ENCODE measurements at regions not wholly inside any gene's neighbourhood (a gene's known extent, or its start where the extent isn't known, plus 50 kb on each side); places are given as distances from the start of the nearest gene placed in this dataset.

GRCh38 chr15:59917504-59918157 lies 86.5 kb upstream of the FOXB1 start:
- TF ChIP-seq POLR2A (IDR thresholded peaks at IDR 0.05) (no peak), CTCF (IDR thresholded peaks at IDR 0.05) (peak in 1 of 4 experiments; percentile 13)

Data from uterus (tissue), 2 donors.